ENCODE measurements at regions not wholly inside any gene's neighbourhood (a gene's known extent, or its start where the extent isn't known, plus 50 kb on each side); places are given as distances from the start of the nearest gene placed in this dataset.

GRCh38 chr9:108639091-108639490 is 216.7 kb downstream of the ACTL7B start:
- no peaks in the 10 kb centered on the region for H3K4me1 ChIP-seq (ENCODE audit: control insufficient read depth, insufficient read depth, low read length)
- no peak overlapping the region for H2AFZ ChIP-seq (replicated peaks; ENCODE audit: low read length, poor library complexity)
- WGBS, 2 experiments (ENCODE audit: extremely low coverage in 2 of 2, insufficient read length in 1 of 2), result no CpG with 5 or more reads among the region's 5 CpGs
- H4K91ac ChIP-seq (ENCODE audit: insufficient read depth, low read depth, low read length), result no peak overlapping the region
- ChIA-PET POLR2A (ENCODE audit: unreplicated experiment) (no interaction called here), CTCF (interaction anchor here (1.4 kb wide), 1 partner anchor 10 kb away, joined by 5 read pairs; no protein-coding TSS in a partner anchor)
- in situ Hi-C loops (cut with MboI; ENCODE audit: low sequenced_read_pairs) (no loop called here), dilution Hi-C loops (cut with HindIII; ENCODE audit: low sequenced_read_pairs, unreplicated experiment) (no loop called here), intact Hi-C loops (cut with micrococcal nuclease) (no loop called here)
- no peaks in the 10 kb centered on the region for H4K20me1 ChIP-seq (ENCODE audit: insufficient read depth, low read length)
- BruUV-seq (replicated peaks), result no TSS peak
- no peak overlapping the region for H4K8ac ChIP-seq (ENCODE audit: low read depth in 2 of 2, low read length in 2 of 2)
- H3K36me3 ChIP-seq (ENCODE audit: control insufficient read depth, insufficient read depth, low read length), result no peaks in the 10 kb centered on the region
- H3K4ac ChIP-seq (ENCODE audit: low read depth, low read length), result no peak overlapping the region
- no peaks in the 10 kb centered on the region for H3K9me3 ChIP-seq (ENCODE audit: control insufficient read depth, insufficient read depth, low read length)
- H3K4me3 ChIP-seq (ENCODE audit: insufficient read depth, low read depth, low read length), result no peak overlapping the region
- H3K18ac ChIP-seq (ENCODE audit: low read depth, low read length), result no peak overlapping the region
- no peak overlapping the region for H2BK20ac ChIP-seq (ENCODE audit: low read depth, low read length)
- no peak overlapping the region for H3K4me2 ChIP-seq (ENCODE audit: low read depth, low read length)
- TF ChIP-seq FOS (IDR thresholded peaks at IDR 0.05; ENCODE audit: low read depth, low read length) (no peak), RFX5 (IDR thresholded peaks at IDR 0.05; ENCODE audit: low read depth, low read length) (no peak), SMC3 (IDR thresholded peaks at IDR 0.05; ENCODE audit: low read depth, low read length) (no peak), CHD1 (IDR thresholded peaks at IDR 0.05; ENCODE audit: low read depth, low read length) (no peak), MXI1 (IDR thresholded peaks at IDR 0.05; ENCODE audit: borderline replicate concordance, low read depth, low read length) (no peak), CTCF (conservative IDR thresholded peaks at IDR 0.05; ENCODE audit: low read depth, low read length) (no peak), MAFK (IDR thresholded peaks at IDR 0.05; ENCODE audit: low read depth, low read length) (no peak), ELK1 (IDR thresholded peaks at IDR 0.05; ENCODE audit: borderline replicate concordance, low read depth, low read length) (no peak), NFE2L2 (IDR thresholded peaks at IDR 0.05; ENCODE audit: low read depth, low read length) (no peak), MAZ (IDR thresholded peaks at IDR 0.05; ENCODE audit: borderline replicate concordance, low read depth, low read length) (no peak), CEBPB (IDR thresholded peaks at IDR 0.05; ENCODE audit: low read depth, low read length) (no peak), POLR2A (IDR thresholded peaks at IDR 0.05; ENCODE audit: low read depth, low read length) (no peak), USF2 (IDR thresholded peaks at IDR 0.05; ENCODE audit: low read depth, low read length) (no peak)
- no peak overlapping the region for H2BK5ac ChIP-seq (ENCODE audit: low read depth, low read length, poor library complexity, severe bottlenecking)
- no peak overlapping the region for H2BK120ac ChIP-seq (ENCODE audit: low read depth, low read length)
- H2AK9ac ChIP-seq (replicated peaks; ENCODE audit: low read depth, low read length, poor library complexity), result no peak overlapping the region
- no peak overlapping the region for H3K9ac ChIP-seq (ENCODE audit: low read depth, low read length)
- no peak overlapping the region for H3K23ac ChIP-seq (ENCODE audit: low read depth, low read length)
- no peaks in the 10 kb centered on the region for H3K9me1 ChIP-seq (ENCODE audit: insufficient read depth, low read length)
- no peak overlapping the region for H3K14ac ChIP-seq (replicated peaks; ENCODE audit: low read depth, low read length)
- no peak overlapping the region for H2AK5ac ChIP-seq (ENCODE audit: low read depth, low read length)
- no peaks in the 10 kb centered on the region for H3K79me1 ChIP-seq (ENCODE audit: low read depth in 1 of 2, low read length in 2 of 2)
- DNase-seq (no peak), ATAC-seq (ENCODE audit: low read depth) (no peak)
- no peak overlapping the region for H4K5ac ChIP-seq (ENCODE audit: low read depth, low read length)
- H3K27me3 ChIP-seq (ENCODE audit: control insufficient read depth, insufficient read depth, low read length), result 0 out of 2 replicates have a peak, but pooled peaks cover 2% of the 10 kb centered on the region
- H3K27ac ChIP-seq (ENCODE audit: insufficient read depth, low read length), result no peak overlapping the region
- H2BK15ac ChIP-seq (ENCODE audit: low read depth, low read length), result no peak overlapping the region
- no peak overlapping the region for H3K56ac ChIP-seq (ENCODE audit: extremely low read depth, insufficient read depth, low read length)
